GM12878 (cell line): ENCODE measurements at regions not wholly inside any gene's neighbourhood (a gene's known extent, or its start where the extent isn't known, plus 50 kb on each side); places are given as distances from the start of the nearest gene placed in this dataset.

ENCODE experiments used
- ATAC-seq: fragments of 200-7000 bp; cut with Tn5 transposase; 3 replicates; pipeline ENCODE4 v1.9.1; 2020; ENCODE audit warnings: mild to moderate bottlenecking, moderate library complexity
- BruUV-seq: library from RNA; stranded (reverse); fragments of 400-500 nt; replicated peaks from 2 replicates; lab custom pipeline; 2021; lab: Mats Ljungman, UMichigan
- CTCF ChIA-PET: fragments of 300-600 bp; sonication (Branson Sonifier 250); formaldehyde crosslinking; extraction: SDS; loops from one replicate; lab custom pipeline; 2021; ENCODE audit warnings: inconsistent platforms; lab: Yijun Ruan, JAX
- POLR2A ChIA-PET: fragments of 350-600 bp; formaldehyde crosslinking; extraction: SDS; loops from one replicate; lab custom pipeline; 2021; ENCODE audit warnings: inconsistent platforms; lab: Charles Lee
- RAD21 ChIA-PET: fragments of 300-600 bp; sonication (Branson Sonifier 250); formaldehyde crosslinking; loops from one replicate; lab custom pipeline; 2023; ENCODE audit warnings: antibody characterized with exemption; ENCODE audit not compliant: unreplicated experiment; lab: Charles Lee
- SMC1A ChIA-PET: fragments of 300-600 bp; sonication (Branson Sonifier 250); formaldehyde crosslinking; loops from one replicate; lab custom pipeline; 2023; ENCODE audit not compliant: unreplicated experiment, uncharacterized antibody; lab: Charles Lee
- DNase-seq: peaks from one replicate; pipeline ENCODE4 v3.0.0-alpha.2; 2011; ENCODE audit warnings: low read depth, low spot score
- FAIRE-seq: peaks from 3 replicates; lab custom pipeline; 2011; peaks lifted over from hg19 to GRCh38; lab: Jason Lieb, UNC
- H2AFZ ChIP-seq: 2 replicates; pipeline ENCODE4 v1.6.0; 2011; ENCODE audit warnings: low read depth, low read length, control low read depth; ENCODE audit not compliant: control insufficient read depth
- H3K27ac ChIP-seq: 2 replicates; pipeline ENCODE4 v1.5.1; 2011; ENCODE audit warnings: control low read depth; ENCODE audit not compliant: control insufficient read depth, insufficient read depth
- H3K27me3 ChIP-seq, 2 experiments: replicated peaks in 1 of 2; 2 replicates each; pipeline versions ENCODE4 v1.6.0 to v1.6.1; 2011; ENCODE audit warnings: low read length in 1 of 2; ENCODE audit not compliant: control insufficient read depth in 2 of 2, insufficient read depth in 2 of 2
- H3K36me3 ChIP-seq, 2 experiments: 2 replicates each; pipeline ENCODE4 v1.5.1; 2011; ENCODE audit warnings: low read length in 1 of 2; ENCODE audit not compliant: control insufficient read depth in 2 of 2, insufficient read depth in 2 of 2
- H3K4me1 ChIP-seq: 2 replicates; pipeline ENCODE4 v1.6.1; 2011; ENCODE audit warnings: mild to moderate bottlenecking, low read length, moderate library complexity, mixed read lengths; ENCODE audit not compliant: control insufficient read depth, insufficient read depth
- H3K4me2 ChIP-seq: 2 replicates; pipeline ENCODE4 v1.6.0; 2011; ENCODE audit warnings: control low read depth; ENCODE audit not compliant: control insufficient read depth, insufficient read depth
- H3K4me3 ChIP-seq: fragments of 200-600 bp; sonication (generic); 2 replicates; pipeline ENCODE4 v1.5.1; 2016
- H3K79me2 ChIP-seq: 2 replicates; pipeline ENCODE4 v1.6.0; 2011; ENCODE audit warnings: low read length; ENCODE audit not compliant: control insufficient read depth, insufficient read depth
- H3K9ac ChIP-seq: 2 replicates; pipeline ENCODE4 v1.8.0; 2011; ENCODE audit warnings: low read length, control low read depth, mixed read lengths; ENCODE audit not compliant: control insufficient read depth, insufficient read depth
- H3K9me3 ChIP-seq: replicated peaks from 3 replicates; pipeline ENCODE4 v1.5.1; 2011; ENCODE audit warnings: mild to moderate bottlenecking, low read length; ENCODE audit not compliant: control insufficient read depth, insufficient read depth
- H4K20me1 ChIP-seq: 2 replicates; pipeline ENCODE4 v1.6.0; 2011; ENCODE audit not compliant: control insufficient read depth, insufficient read depth
- BCL11A ChIP-seq: IDR thresholded peaks from 2 replicates; pipeline ENCODE4 v1.6.1; 2011; ENCODE audit warnings: low read depth, low read length
- BMI1 ChIP-seq: fragments of 450-650 bp; IDR thresholded peaks from 2 replicates; pipeline ENCODE4 v1.6.1; 2016; ENCODE audit warnings: mild to moderate bottlenecking, moderate library complexity, borderline replicate concordance
- JUNB ChIP-seq: IDR thresholded peaks from 2 replicates; pipeline ENCODE4 v1.6.1; 2016; ENCODE audit warnings: antibody characterized with exemption, mild to moderate bottlenecking
- JUND ChIP-seq: IDR thresholded peaks from 2 replicates; pipeline ENCODE4 v1.6.1; 2012; ENCODE audit warnings: low read depth, mild to moderate bottlenecking, low read length, improper control_type of control experiment, moderate library complexity
- NR2C2 ChIP-seq: IDR thresholded peaks from 2 replicates; pipeline ENCODE4 v1.6.1; 2011; ENCODE audit warnings: borderline replicate concordance, low read depth; ENCODE audit not compliant: control insufficient read depth, insufficient read length
- PAX5 ChIP-seq: IDR thresholded peaks from 2 replicates; pipeline ENCODE4 v1.6.1; 2011; ENCODE audit warnings: low read depth, low read length, borderline replicate concordance
- POU2F2 ChIP-seq: IDR thresholded peaks from 3 replicates; pipeline ENCODE4 v1.6.1; 2011; ENCODE audit warnings: low read depth, mild to moderate bottlenecking, low read length, borderline replicate concordance
- RCOR1 ChIP-seq: conservative IDR thresholded peaks from 2 replicates; pipeline ENCODE4 v1.6.1; 2012; ENCODE audit warnings: low read depth, low read length, improper control_type of control experiment
- SIX5 ChIP-seq: IDR thresholded peaks from 2 replicates; pipeline ENCODE4 v1.6.1; 2011; ENCODE audit warnings: mild to moderate bottlenecking, low read depth, low read length, moderate library complexity; ENCODE audit not compliant: severe bottlenecking
- SREBF1 ChIP-seq: IDR thresholded peaks from 2 replicates; pipeline ENCODE4 v1.6.1; 2012; ENCODE audit warnings: mild to moderate bottlenecking, low read length
- TCF7 ChIP-seq: IDR thresholded peaks from 2 replicates; pipeline ENCODE4 v1.6.1; 2014; ENCODE audit warnings: antibody characterized with exemption, borderline replicate concordance
- ZNF217 ChIP-seq: fragments of 450-650 bp; IDR thresholded peaks from 2 replicates; pipeline ENCODE4 v1.6.1; 2017; ENCODE audit warnings: antibody characterized with exemption, mild to moderate bottlenecking
- WGBS: methylation state at CpG from one replicate; pipeline ENCODE4 v1.1.6; 2016; ENCODE audit warnings: low lambda C conversion rate; ENCODE audit not compliant: insufficient replicate concordance, insufficient coverage; ENCODE audit errors: missing lambda C conversion rate; 5-methylcytosine and 5-hydroxymethylcytosine counted together
- in situ Hi-C: fragments of 300-500 bp; cut with MboI; formaldehyde crosslinking; loops from 9 replicates; pipeline ENCODE4 v1.14.3; 2018; ENCODE audit warnings: mixed read lengths
- intact Hi-C: fragments of 100-400 bp; cut with micrococcal nuclease; formaldehyde crosslinking; loops from one replicate; pipeline ENCODE4 v1.14.2; 2022; ENCODE audit not compliant: unreplicated experiment
- TF ChIP-seq, protein P1 (sequence below): fragments of 450-650 bp; IDR thresholded peaks from 2 replicates; pipeline ENCODE4 v1.6.1; 2016; ENCODE audit warnings: mild to moderate bottlenecking, moderate library complexity, borderline replicate concordance

GRCh38 chr5:57700072-57700471 is 217.5 kb upstream of the ACTBL2 start:
- Histone ChIP-seq H3K4me2 (no peak overlapping the region), H3K27ac (no peak overlapping the region), H3K4me1 (no peaks in the 10 kb centered on the region), H3K79me2 (no peaks in the 10 kb centered on the region), H3K27me3 (no peaks in the 10 kb centered on the region), H3K4me3 (no peak overlapping the region), H3K36me3 (no peaks in the 10 kb centered on the region), H3K9me3 (no peaks in the 10 kb centered on the region), H3K9ac (no peak overlapping the region), H4K20me1 (no peaks in the 10 kb centered on the region), H2AFZ (no peak overlapping the region)
- RAD21 ChIA-PET, result no interaction called here
- FAIRE-seq, result no peak
- ATAC-seq, result no peak
- POLR2A ChIA-PET, result no interaction called here
- no TSS peak for BruUV-seq
- intact Hi-C loops (no loop called here), in situ Hi-C loops (no loop called here)
- SMC1A ChIA-PET, result no interaction called here
- TF ChIP-seq SIX5, result no peak
- TF ChIP-seq TCF7, result no peak
- TF ChIP-seq NR2C2, result no peak
- TF ChIP-seq RCOR1, result no peak
- TF ChIP-seq, protein P1, sequence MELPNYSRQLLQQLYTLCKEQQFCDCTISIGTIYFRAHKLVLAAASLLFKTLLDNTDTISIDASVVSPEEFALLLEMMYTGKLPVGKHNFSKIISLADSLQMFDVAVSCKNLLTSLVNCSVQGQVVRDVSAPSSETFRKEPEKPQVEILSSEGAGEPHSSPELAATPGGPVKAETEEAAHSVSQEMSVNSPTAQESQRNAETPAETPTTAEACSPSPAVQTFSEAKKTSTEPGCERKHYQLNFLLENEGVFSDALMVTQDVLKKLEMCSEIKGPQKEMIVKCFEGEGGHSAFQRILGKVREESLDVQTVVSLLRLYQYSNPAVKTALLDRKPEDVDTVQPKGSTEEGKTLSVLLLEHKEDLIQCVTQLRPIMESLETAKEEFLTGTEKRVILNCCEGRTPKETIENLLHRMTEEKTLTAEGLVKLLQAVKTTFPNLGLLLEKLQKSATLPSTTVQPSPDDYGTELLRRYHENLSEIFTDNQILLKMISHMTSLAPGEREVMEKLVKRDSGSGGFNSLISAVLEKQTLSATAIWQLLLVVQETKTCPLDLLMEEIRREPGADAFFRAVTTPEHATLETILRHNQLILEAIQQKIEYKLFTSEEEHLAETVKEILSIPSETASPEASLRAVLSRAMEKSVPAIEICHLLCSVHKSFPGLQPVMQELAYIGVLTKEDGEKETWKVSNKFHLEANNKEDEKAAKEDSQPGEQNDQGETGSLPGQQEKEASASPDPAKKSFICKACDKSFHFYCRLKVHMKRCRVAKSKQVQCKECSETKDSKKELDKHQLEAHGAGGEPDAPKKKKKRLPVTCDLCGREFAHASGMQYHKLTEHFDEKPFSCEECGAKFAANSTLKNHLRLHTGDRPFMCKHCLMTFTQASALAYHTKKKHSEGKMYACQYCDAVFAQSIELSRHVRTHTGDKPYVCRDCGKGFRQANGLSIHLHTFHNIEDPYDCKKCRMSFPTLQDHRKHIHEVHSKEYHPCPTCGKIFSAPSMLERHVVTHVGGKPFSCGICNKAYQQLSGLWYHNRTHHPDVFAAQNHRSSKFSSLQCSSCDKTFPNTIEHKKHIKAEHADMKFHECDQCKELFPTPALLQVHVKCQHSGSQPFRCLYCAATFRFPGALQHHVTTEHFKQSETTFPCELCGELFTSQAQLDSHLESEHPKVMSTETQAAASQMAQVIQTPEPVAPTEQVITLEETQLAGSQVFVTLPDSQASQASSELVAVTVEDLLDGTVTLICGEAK, result no peak
- TF ChIP-seq POU2F2, result no peak
- TF ChIP-seq BMI1, result no peak
- TF ChIP-seq ZNF217, result no peak
- TF ChIP-seq JUND, result no peak
- no peak for TF ChIP-seq JUNB
- no peak for TF ChIP-seq SREBF1
- TF ChIP-seq PAX5, result no peak
- no peak for TF ChIP-seq BCL11A
- CTCF ChIA-PET, result interaction anchor here (0.9 kb wide), 1 partner anchor 201 kb away, joined by 6 read pairs; no protein-coding TSS in a partner anchor
- DNase-seq, result no peak
- 71% methylated on average over 3 of the region's 3 CpGs for WGBS
